IMR-90 (cell line): ENCODE measurements at regions not wholly inside any gene's neighbourhood (a gene's known extent, or its start where the extent isn't known, plus 50 kb on each side); places are given as distances from the start of the nearest gene placed in this dataset.

Experiments
- ATAC-seq: fragments of 200-7000 bp; cut with Tn5 transposase; 2 replicates; pipeline ENCODE4 v1.9.1; 2020; ENCODE audit warnings: low read depth, mild to moderate bottlenecking, moderate library complexity
- BruUV-seq: library from RNA; stranded (reverse); fragments of 400-500 nt; replicated peaks from 2 replicates; lab custom pipeline; 2021; lab: Mats Ljungman, UMichigan
- CTCF ChIA-PET: fragments of 300-600 bp; formaldehyde crosslinking; extraction: SDS; loops from one replicate; lab custom pipeline; 2021; ENCODE audit warnings: antibody characterized with exemption; lab: Yijun Ruan, JAX
- POLR2A ChIA-PET: fragments of 300-600 bp; sonication (Branson Sonifier 250); formaldehyde crosslinking; loops from one replicate; lab custom pipeline; 2022; ENCODE audit warnings: antibody characterized with exemption; ENCODE audit not compliant: unreplicated experiment; lab: Charles Lee
- DNase-seq: peaks from one replicate; pipeline ENCODE4 v3.0.0; 2013
- H2AFZ ChIP-seq: replicated peaks from 2 replicates; pipeline ENCODE3; 2013; ENCODE audit warnings: low read length, mild to moderate bottlenecking; ENCODE audit not compliant: poor library complexity
- H2AK5ac ChIP-seq: 2 replicates; pipeline ENCODE4 v1.6.1; 2013; ENCODE audit warnings: low read depth, low read length, inconsistent platforms
- H2AK9ac ChIP-seq: replicated peaks from 2 replicates; pipeline ENCODE3; 2013; ENCODE audit warnings: mild to moderate bottlenecking, low read depth, low read length, moderate library complexity; ENCODE audit not compliant: poor library complexity
- H2BK120ac ChIP-seq: 2 replicates; pipeline ENCODE4 v1.6.1; 2013; ENCODE audit warnings: low read depth, low read length, inconsistent platforms
- H2BK15ac ChIP-seq: 3 replicates; pipeline ENCODE4 v1.6.1; 2013; ENCODE audit warnings: low read depth, low read length, inconsistent platforms
- H2BK20ac ChIP-seq: 2 replicates; pipeline ENCODE4 v1.6.1; 2013; ENCODE audit warnings: low read depth, mild to moderate bottlenecking, inconsistent platforms, low read length, moderate library complexity
- H2BK5ac ChIP-seq: 2 replicates; pipeline ENCODE4 v1.6.1; 2013; ENCODE audit warnings: mild to moderate bottlenecking, low read depth, low read length, inconsistent platforms; ENCODE audit not compliant: poor library complexity, severe bottlenecking
- H3K14ac ChIP-seq: replicated peaks from 2 replicates; pipeline ENCODE4 v1.6.1; 2013; ENCODE audit warnings: low read depth, low read length, inconsistent platforms
- H3K18ac ChIP-seq: 2 replicates; pipeline ENCODE4 v1.6.1; 2013; ENCODE audit warnings: low read depth, low read length, control low read depth
- H3K23ac ChIP-seq: 2 replicates; pipeline ENCODE4 v1.6.1; 2013; ENCODE audit warnings: low read depth, low read length, inconsistent platforms
- H3K27ac ChIP-seq: 2 replicates; pipeline ENCODE4 v1.5.1; 2013; ENCODE audit warnings: mild to moderate bottlenecking, control low read depth, low read length; ENCODE audit not compliant: insufficient read depth
- H3K27me3 ChIP-seq: 2 replicates; pipeline ENCODE4 v1.6.1; 2013; ENCODE audit warnings: low read length; ENCODE audit not compliant: control insufficient read depth, insufficient read depth
- H3K36me3 ChIP-seq: 2 replicates; pipeline ENCODE4 v1.6.1; 2013; ENCODE audit warnings: low read length, mixed read lengths; ENCODE audit not compliant: control insufficient read depth, insufficient read depth
- H3K4ac ChIP-seq: 2 replicates; pipeline ENCODE4 v1.6.1; 2013; ENCODE audit warnings: low read depth, low read length, inconsistent platforms
- H3K4me1 ChIP-seq: 2 replicates; pipeline ENCODE4 v1.6.1; 2013; ENCODE audit warnings: low read length, mixed read lengths; ENCODE audit not compliant: control insufficient read depth, insufficient read depth
- H3K4me2 ChIP-seq: 2 replicates; pipeline ENCODE4 v1.6.1; 2013; ENCODE audit warnings: low read depth, mild to moderate bottlenecking, control low read depth, low read length, moderate library complexity
- H3K4me3 ChIP-seq: 2 replicates; pipeline ENCODE4 v1.5.1; 2013; ENCODE audit warnings: low read depth, mild to moderate bottlenecking, control low read depth, low read length, moderate library complexity; ENCODE audit not compliant: insufficient read depth
- H3K56ac ChIP-seq: 2 replicates; pipeline ENCODE4 v1.6.1; 2013; ENCODE audit warnings: low read length, inconsistent platforms; ENCODE audit not compliant: insufficient read depth; ENCODE audit errors: extremely low read depth
- H3K79me1 ChIP-seq, 2 experiments: 2 replicates each; pipeline ENCODE4 v1.6.1; 2013; ENCODE audit warnings: low read length in 2 of 2, inconsistent platforms in 1 of 2, low read depth in 1 of 2
- H3K9ac ChIP-seq: 2 replicates; pipeline ENCODE4 v1.6.1; 2013; ENCODE audit warnings: low read depth, low read length, control low read depth
- H3K9me1 ChIP-seq: 2 replicates; pipeline ENCODE4 v1.6.1; 2013; ENCODE audit warnings: low read length, inconsistent platforms; ENCODE audit not compliant: insufficient read depth
- H3K9me3 ChIP-seq: 2 replicates; pipeline ENCODE4 v1.6.1; 2013; ENCODE audit warnings: low read length; ENCODE audit not compliant: control insufficient read depth, insufficient read depth
- H4K20me1 ChIP-seq: 2 replicates; pipeline ENCODE4 v1.6.1; 2013; ENCODE audit warnings: low read length, inconsistent platforms; ENCODE audit not compliant: insufficient read depth
- H4K5ac ChIP-seq: 2 replicates; pipeline ENCODE4 v1.6.1; 2013; ENCODE audit warnings: mild to moderate bottlenecking, low read depth, low read length, control low read depth
- H4K8ac ChIP-seq, 2 experiments: 2 replicates each; pipeline ENCODE4 v1.6.1; 2013; ENCODE audit warnings: low read depth in 2 of 2, low read length in 2 of 2, control low read depth in 1 of 2, inconsistent platforms in 1 of 2
- H4K91ac ChIP-seq: 2 replicates; pipeline ENCODE4 v1.6.1; 2013; ENCODE audit warnings: low read depth, low read length, inconsistent platforms; ENCODE audit not compliant: insufficient read depth
- BHLHE40 ChIP-seq: fragments of 150-350 bp; IDR thresholded peaks from 2 replicates; pipeline ENCODE4 v1.6.1; 2016; ENCODE audit warnings: mild to moderate bottlenecking, low read depth, low read length
- CEBPB ChIP-seq: IDR thresholded peaks from 2 replicates; pipeline ENCODE4 v1.6.1; 2012; ENCODE audit warnings: low read depth, low read length, improper control_type of control experiment
- CHD1 ChIP-seq: IDR thresholded peaks from 2 replicates; pipeline ENCODE4 v1.6.1; 2012; ENCODE audit warnings: low read depth, low read length, improper control_type of control experiment
- FOS ChIP-seq: fragments of 150-350 bp; IDR thresholded peaks from 2 replicates; pipeline ENCODE4 v1.6.1; 2016; ENCODE audit warnings: low read depth, low read length
- MAFK ChIP-seq: IDR thresholded peaks from 2 replicates; pipeline ENCODE4 v1.6.1; 2012; ENCODE audit warnings: low read depth, low read length, improper control_type of control experiment
- MAZ ChIP-seq: IDR thresholded peaks from 2 replicates; pipeline ENCODE4 v1.6.1; 2012; ENCODE audit warnings: low read depth, mild to moderate bottlenecking, low read length, improper control_type of control experiment, moderate library complexity, borderline replicate concordance
- MXI1 ChIP-seq: IDR thresholded peaks from 2 replicates; pipeline ENCODE4 v1.6.1; 2012; ENCODE audit warnings: low read depth, mild to moderate bottlenecking, low read length, moderate library complexity, borderline replicate concordance
- NFE2L2 ChIP-seq: fragments of 150-350 bp; IDR thresholded peaks from 2 replicates; pipeline ENCODE4 v1.6.1; 2016; ENCODE audit warnings: low read depth, mild to moderate bottlenecking, low read length
- POLR2A ChIP-seq: IDR thresholded peaks from 2 replicates; pipeline ENCODE4 v1.6.1; 2012; ENCODE audit warnings: mild to moderate bottlenecking, low read depth, low read length
- RAD21 ChIP-seq: IDR thresholded peaks from 2 replicates; pipeline ENCODE4 v1.6.1; 2012; ENCODE audit warnings: low read length, improper control_type of control experiment
- RCOR1 ChIP-seq: IDR thresholded peaks from 2 replicates; pipeline ENCODE4 v1.6.1; 2012; ENCODE audit warnings: mild to moderate bottlenecking, low read length, improper control_type of control experiment; ENCODE audit not compliant: insufficient replicate concordance
- RFX5 ChIP-seq: IDR thresholded peaks from 2 replicates; pipeline ENCODE4 v1.8.0; 2012; ENCODE audit warnings: low read depth, mild to moderate bottlenecking, low read length, moderate library complexity
- SMC3 ChIP-seq: fragments of 150-350 bp; IDR thresholded peaks from 2 replicates; pipeline ENCODE4 v1.6.1; 2016; ENCODE audit warnings: low read depth, mild to moderate bottlenecking, antibody characterized with exemption, low read length, moderate library complexity
- WGBS, 2 experiments: methylation state at CpG; one replicate each; pipeline versions ENCODE4 v1.1.5 to v1.1.7; 2013; ENCODE audit warnings: missing lambda C conversion rate in 2 of 2; ENCODE audit not compliant: insufficient read length in 1 of 2; ENCODE audit errors: extremely low coverage in 2 of 2; 5-methylcytosine and 5-hydroxymethylcytosine counted together
- dilution Hi-C: fragments of 300-500 bp; cut with HindIII; formaldehyde crosslinking; loops from one replicate; pipeline ENCODE4 v1.14.3; 2018; ENCODE audit warnings: low sequenced_read_pairs; ENCODE audit not compliant: unreplicated experiment
- in situ Hi-C: fragments of 300-500 bp; cut with MboI; formaldehyde crosslinking; loops from 3 replicates; pipeline ENCODE4 v1.14.3; 2019; ENCODE audit warnings: low sequenced_read_pairs, inconsistent platforms, mixed read lengths
- intact Hi-C: fragments of 100-400 bp; cut with micrococcal nuclease; formaldehyde crosslinking; loops from 2 replicates; pipeline ENCODE4 v1.10.0; 2022
- TF ChIP-seq, protein P1 (sequence below): fragments of 150-350 bp; IDR thresholded peaks from 2 replicates; pipeline ENCODE4 v1.6.1; 2016; ENCODE audit warnings: low read depth, mild to moderate bottlenecking, low read length, moderate library complexity, borderline replicate concordance
- TF ChIP-seq, protein P2 (sequence below): fragments of 150-350 bp; IDR thresholded peaks from 2 replicates; pipeline ENCODE4 v1.6.1; 2017; ENCODE audit warnings: mild to moderate bottlenecking, antibody characterized with exemption, low read length, low read depth
- TF ChIP-seq, protein P3 (sequence below): conservative IDR thresholded peaks from 2 replicates; pipeline ENCODE4 v1.5.1; 2012; ENCODE audit warnings: mild to moderate bottlenecking, low read depth, low read length, improper control_type of control experiment

DNA sequence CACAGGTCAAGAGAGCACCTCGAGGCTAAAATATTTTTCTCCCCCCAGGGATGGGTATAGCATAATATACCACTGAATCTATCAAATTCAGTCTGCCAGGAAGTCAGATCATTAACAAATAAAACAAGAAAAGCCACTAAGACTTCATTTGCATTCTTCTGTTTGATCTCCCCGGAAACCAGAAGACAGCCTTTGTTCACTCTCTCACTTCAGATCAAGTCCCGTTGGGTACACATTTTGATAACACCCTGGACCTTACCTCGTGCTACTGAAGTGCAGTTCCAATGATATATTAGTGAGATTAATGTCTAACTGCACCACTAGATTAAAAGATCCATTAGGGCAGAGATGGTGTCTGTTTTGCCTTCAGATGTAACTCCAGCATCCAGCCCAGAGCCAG, 157.7 kb upstream of the B3GAT2 start:
- Histone ChIP-seq H2BK20ac (no peak overlapping the region), H4K91ac (no peak overlapping the region), H2AK5ac (no peak overlapping the region), H3K9me1 (no peaks in the 10 kb centered on the region), H2AFZ (no peak overlapping the region), H3K4me2 (no peak overlapping the region), H3K36me3 (no peaks in the 10 kb centered on the region), H3K9ac (no peak overlapping the region), H3K4ac (no peak overlapping the region), H2BK120ac (no peak overlapping the region), H3K79me1 (no peaks in the 10 kb centered on the region), H2AK9ac (no peak overlapping the region), H3K4me3 (no peak overlapping the region), H4K20me1 (no peaks in the 10 kb centered on the region), H3K9me3 (no peaks in the 10 kb centered on the region), H4K8ac (no peak overlapping the region), H2BK15ac (no peak overlapping the region), H3K56ac (no peak overlapping the region), H3K14ac (no peak overlapping the region), H3K18ac (no peak overlapping the region), H3K23ac (no peak overlapping the region), H4K5ac (no peak overlapping the region), H2BK5ac (no peak overlapping the region), H3K27me3 (peaks cover 3% of the 10 kb centered on the region), H3K4me1 (no peaks in the 10 kb centered on the region), H3K27ac (no peak overlapping the region)
- TF ChIP-seq RCOR1 (no peak), RFX5 (no peak), CEBPB (no peak), MAZ (no peak), FOS (no peak), NFE2L2 (no peak), RAD21 (no peak), POLR2A (no peak), BHLHE40 (no peak), MAFK (no peak), CHD1 (no peak), SMC3 (no peak), MXI1 (no peak)
- TF ChIP-seq, protein P1, sequence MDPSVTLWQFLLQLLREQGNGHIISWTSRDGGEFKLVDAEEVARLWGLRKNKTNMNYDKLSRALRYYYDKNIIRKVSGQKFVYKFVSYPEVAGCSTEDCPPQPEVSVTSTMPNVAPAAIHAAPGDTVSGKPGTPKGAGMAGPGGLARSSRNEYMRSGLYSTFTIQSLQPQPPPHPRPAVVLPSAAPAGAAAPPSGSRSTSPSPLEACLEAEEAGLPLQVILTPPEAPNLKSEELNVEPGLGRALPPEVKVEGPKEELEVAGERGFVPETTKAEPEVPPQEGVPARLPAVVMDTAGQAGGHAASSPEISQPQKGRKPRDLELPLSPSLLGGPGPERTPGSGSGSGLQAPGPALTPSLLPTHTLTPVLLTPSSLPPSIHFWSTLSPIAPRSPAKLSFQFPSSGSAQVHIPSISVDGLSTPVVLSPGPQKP, result no peak
- TF ChIP-seq, protein P2, sequence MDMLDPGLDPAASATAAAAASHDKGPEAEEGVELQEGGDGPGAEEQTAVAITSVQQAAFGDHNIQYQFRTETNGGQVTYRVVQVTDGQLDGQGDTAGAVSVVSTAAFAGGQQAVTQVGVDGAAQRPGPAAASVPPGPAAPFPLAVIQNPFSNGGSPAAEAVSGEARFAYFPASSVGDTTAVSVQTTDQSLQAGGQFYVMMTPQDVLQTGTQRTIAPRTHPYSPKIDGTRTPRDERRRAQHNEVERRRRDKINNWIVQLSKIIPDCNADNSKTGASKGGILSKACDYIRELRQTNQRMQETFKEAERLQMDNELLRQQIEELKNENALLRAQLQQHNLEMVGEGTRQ, result no peak
- TF ChIP-seq, protein P3, sequence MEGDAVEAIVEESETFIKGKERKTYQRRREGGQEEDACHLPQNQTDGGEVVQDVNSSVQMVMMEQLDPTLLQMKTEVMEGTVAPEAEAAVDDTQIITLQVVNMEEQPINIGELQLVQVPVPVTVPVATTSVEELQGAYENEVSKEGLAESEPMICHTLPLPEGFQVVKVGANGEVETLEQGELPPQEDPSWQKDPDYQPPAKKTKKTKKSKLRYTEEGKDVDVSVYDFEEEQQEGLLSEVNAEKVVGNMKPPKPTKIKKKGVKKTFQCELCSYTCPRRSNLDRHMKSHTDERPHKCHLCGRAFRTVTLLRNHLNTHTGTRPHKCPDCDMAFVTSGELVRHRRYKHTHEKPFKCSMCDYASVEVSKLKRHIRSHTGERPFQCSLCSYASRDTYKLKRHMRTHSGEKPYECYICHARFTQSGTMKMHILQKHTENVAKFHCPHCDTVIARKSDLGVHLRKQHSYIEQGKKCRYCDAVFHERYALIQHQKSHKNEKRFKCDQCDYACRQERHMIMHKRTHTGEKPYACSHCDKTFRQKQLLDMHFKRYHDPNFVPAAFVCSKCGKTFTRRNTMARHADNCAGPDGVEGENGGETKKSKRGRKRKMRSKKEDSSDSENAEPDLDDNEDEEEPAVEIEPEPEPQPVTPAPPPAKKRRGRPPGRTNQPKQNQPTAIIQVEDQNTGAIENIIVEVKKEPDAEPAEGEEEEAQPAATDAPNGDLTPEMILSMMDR, result no peak
- WGBS, 2 experiments, result 14% methylated on average over 1 of the region's 4 CpGs; no CpG with 5 or more reads in 1 of the 2 experiments
- ATAC-seq (no peak), DNase-seq (no peak)
- ChIA-PET POLR2A (no interaction called here), CTCF (no interaction called here)
- intact Hi-C loops (no loop called here), dilution Hi-C loops (no loop called here), in situ Hi-C loops (no loop called here)
- no TSS peak for BruUV-seq
